Muscle of arm (tissue), 1 donor: ENCODE measurements at regions not wholly inside any gene's neighbourhood (a gene's known extent, or its start where the extent isn't known, plus 50 kb on each side); places are given as distances from the start of the nearest gene placed in this dataset.
"Not testable (repeated sequence)": the region's sequence is repeated elsewhere in the genome, so short reads cannot be mapped to it uniquely, and the experiment has no call there.

Experiments used
- DNase-seq: peaks from one replicate; pipeline ENCODE4 v3.0.0-alpha.2; 2013

DNA sequence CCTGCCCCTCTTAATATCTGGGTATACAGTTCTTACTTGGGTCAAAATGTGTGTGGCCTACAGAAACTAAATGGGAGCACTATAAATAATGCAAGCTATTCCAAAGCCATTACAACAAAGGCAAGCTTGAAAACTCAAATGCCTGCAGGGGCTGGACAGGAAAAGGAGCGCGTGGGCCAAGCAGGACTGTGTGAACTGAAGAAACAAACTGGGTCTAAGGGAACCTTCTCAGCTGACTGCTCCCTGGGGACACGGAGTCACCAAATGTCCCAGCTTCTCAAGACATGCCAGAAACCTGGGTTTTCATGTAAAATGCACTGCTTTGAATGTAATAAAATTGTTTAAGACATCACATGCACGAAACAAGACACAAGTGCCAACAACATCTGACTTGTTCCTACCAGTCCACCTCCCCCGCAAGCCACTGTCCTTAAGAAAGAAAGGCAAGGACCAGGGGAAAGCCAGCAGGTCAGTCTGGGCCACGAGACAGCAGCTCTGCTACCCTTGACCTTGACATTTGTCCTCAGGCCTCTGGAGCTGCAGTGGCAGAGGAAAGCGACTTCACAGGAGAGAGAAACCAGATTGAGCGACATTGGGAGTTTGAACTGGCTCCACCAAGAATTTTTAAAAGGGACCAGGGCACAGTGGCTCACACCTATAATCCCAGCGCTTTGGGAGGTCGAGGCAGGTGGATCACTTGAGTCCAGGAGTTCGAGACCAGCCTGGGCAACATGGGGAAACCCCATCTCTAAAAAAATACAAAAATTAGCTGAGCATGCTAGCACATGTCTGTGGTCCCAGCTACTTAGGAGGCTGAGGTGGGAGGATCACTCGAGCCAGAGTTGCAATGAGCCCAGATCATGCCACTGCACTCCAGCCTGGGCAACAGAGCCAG, 89.7 kb upstream of the SH3BP4 start:
- DNase-seq, result no peak

DNA sequence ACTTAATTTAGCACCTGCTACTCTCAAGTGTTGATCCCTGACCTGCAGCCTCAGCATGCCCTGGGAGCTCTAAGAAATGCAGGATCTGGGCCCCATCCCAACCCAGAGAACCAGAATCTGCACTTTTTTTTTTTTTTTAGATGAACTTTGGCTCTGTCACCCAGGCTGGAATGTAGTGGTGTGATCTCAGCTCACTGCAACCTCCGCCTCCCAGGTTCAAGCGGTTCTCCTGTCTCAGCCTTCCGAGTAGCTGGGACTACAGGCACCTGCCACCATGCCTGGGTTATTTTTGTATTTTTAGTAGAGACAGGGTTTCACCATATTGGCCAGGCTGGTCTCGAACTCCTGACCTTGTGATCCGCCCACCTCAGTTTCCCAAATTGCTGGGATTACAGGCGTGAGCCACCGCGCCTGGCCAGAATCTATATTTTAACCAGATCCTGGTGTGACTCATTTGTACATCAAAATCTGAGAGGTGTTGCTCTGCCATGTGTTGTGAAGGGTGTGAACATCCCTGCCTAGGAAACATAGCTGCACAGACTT, 92.4 kb upstream of the SH3BP4 start:
- DNase-seq, result not testable (repeated sequence)

DNA sequence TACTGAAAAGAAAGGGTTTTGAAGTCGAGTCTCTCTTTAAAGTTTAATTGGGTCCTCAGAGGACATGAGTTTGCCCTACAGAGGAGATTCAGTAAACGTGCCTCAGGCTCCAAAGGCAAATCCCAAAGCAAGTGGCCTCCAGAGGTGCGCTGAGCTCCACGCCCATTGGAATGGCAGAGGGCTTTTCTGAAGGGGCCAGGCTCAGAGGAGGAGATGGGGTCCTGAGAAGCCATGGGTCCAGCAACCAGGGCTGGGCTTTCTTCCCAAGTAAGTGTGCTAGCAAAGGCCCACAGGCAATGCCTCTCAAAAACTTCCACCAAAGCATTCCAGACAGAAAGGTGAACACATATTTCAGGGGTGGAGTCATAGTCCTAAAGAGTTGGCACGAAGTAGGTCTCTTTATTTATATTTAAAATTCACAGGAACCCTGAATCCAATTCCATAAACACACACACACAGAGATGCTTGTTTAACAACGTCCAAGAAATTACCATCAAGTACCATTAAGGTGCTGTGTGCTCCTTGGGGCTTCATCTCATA, 93.0 kb upstream of the SH3BP4 start:
- no peak for DNase-seq

DNA sequence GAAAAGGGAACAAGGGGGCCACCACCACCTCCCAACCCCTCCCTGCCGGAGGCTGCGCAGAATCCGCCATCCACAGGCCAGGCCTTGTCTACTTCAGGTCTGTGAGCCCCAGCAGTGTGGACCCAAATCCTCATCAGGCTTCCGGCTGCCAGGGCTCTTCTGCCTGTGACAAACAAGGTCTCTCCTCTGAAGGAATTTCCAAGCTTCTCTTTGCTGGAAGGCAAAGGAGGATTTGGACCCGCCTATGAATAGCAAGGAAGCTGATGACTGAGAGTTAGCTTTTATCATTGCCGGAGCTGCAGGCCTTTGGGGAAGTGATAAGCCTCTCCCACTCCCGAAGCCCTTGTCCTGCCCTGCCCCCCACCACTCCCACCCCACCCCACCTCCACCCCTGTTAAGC, 93.7 kb upstream of the SH3BP4 start:
- no peak for DNase-seq

DNA sequence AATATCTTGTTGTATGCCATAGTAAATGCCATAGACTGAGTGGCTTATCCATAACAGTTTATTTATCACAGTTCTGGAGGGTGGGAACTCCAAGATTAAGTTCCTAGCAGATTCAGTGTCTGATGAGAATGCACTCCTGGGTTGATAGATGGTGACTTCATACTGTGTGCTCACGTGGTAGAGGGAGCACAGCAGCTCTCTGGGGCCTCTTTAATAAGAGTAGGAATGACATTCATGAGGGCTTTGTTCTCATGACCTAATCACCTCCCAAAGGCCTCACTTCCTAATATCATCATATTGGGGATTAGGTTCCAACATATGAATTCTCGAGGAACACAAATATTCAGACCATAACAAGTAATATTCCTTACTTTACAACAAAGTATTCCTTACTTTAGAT, 98.1 kb upstream of the SH3BP4 start:
- DNase-seq, result no peak

DNA sequence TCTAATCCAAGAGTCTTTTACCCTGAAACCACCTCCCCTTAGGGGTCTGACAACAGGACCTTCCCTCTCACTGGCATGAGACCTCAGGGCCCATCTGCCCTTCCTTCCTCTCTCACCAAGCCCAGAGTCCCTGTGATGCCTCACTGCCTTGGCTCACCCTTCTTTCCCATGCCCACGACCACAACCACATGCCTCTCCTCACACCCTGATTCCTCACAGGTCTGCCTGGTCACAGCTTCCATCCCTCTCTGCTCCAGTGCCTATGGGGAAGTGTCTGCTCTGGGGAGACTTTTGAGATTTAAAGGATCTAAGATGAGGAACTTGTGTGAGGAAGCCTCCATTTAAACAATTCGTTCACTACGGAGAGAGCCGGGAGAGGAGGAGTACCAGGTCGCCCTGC, 98.9 kb upstream of the SH3BP4 start:
- DNase-seq, result no peak

DNA sequence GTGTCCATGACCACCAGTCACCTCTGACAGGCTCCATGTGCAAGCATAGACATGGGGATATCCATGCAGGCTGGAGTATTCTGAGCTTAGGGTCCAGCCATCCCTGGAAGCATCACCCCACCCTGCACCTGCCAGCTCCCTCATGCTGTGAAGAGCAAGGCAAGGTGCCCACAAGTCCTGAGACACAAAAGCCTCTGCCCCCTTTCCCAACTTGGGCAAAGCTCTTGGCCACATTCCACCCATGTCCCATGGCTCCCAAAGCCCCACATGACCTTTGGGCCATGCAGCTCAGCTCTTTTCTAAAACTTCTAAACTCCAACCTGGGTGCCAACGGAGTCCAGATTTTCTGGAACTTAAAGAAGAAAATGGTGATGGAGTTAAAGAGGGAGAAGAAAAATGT, 99.8 kb upstream of the SH3BP4 start:
- no peak for DNase-seq

DNA sequence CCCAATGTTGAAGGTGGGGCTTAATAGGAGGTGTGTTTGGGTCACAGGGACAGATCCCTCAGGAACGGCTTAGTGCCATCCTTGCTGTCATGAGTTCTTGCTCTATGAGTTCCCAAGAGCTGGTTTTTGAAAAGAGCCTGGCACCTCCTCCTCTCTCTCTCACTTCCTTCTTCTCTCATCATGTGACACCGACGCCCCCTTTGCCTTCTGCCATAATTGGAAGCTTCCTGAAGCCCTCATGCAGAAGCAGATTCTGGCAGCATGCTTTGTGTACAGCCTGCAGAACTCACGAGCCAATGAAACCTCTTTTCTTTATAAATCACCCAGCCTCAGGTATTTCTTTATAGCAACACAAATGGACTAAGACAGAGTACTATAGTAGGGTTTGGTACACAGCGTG, 100.4 kb upstream of the SH3BP4 start:
- no peak for DNase-seq

DNA sequence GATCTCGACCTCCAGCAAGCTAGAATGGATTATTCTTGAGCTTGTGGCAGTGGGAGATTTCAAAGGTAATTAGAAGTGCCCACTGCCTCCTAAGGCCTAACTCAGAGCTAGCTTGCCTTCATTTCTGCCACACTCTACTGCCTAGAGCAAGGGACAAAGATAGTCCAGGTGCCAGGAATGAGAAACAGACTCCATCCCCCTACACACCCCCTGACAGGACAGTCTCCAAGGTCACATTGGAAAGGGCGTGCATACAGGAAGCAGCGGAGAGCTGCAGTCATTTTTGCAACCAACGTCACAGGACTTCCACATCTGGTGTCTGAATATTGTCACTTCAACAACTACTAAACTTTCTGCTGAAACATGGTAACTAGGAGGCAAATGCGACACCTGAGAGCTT, 101.0 kb upstream of the SH3BP4 start:
- no peak for DNase-seq

DNA sequence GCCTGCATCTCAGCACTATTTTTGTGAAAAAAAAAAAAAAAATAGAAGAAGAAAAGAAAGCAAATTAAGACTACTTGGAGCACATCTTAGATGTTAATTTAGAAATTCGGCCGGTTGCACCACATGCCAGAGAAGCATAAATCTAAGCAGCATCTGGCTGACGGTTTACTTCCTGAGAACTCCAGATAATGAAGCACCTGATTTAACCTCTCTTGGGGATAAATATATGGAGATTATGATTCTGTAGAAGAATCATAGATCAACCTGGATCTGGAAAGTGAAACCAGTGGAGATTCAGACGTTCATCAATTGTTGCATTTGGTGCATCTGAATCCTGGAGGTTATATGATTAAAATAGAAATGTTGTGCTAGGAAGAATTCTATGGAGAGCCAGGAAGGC, 102.1 kb upstream of the SH3BP4 start:
- DNase-seq, result no peak

DNA sequence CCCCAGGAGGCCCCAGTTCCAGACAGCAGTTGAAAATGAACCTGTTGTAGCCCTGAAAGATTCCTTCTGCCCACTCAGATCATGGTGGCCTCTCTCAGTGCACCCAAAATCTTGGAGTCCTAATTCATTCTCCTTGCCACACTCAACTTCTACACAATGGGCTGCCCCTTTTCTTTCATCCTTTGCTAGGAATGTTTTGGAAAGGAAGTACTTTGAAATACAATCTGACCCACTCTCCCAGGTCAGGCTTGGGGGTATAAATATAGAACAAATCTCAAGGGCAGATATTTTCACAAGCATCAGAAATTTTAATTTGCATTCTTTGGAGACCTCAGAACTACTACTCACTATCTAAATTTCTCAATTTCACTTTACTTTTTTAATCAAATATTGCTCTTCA, 103.2 kb upstream of the SH3BP4 start:
- no peak for DNase-seq

DNA sequence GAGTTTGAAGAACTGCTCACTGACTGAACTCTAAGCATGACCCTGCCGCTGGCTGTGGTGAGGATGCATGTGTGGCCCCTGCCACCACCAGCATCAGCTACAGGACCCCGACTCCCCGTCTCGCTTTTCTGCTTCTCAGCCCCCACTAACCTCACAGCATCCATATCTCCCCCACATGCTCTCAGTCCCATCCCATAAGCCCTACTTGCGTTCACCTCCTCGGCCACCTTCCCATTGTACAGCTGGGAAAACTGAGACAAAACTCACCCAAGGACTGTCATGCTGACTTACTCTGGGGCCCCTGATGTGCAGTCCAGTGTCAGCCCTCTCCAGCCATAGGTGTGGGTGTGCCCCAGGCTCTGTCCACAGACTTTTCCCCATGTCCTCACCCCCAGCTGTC, 104.2 kb upstream of the SH3BP4 start:
- DNase-seq, result no peak

DNA sequence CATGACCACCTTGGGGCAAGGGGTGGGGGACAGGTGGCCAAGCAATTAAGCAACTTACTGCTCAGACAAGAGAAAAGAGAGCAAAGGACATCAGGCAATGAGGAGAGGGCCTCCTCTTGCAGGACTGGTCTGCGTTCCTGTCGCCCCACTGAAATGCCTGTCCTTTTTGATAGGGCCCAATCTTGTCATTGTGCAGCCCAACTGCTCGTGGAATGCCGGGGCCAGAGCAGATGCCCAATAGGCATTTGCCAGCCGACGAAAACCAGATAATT, 104.5 kb upstream of the SH3BP4 start:
- DNase-seq, result no peak

DNA sequence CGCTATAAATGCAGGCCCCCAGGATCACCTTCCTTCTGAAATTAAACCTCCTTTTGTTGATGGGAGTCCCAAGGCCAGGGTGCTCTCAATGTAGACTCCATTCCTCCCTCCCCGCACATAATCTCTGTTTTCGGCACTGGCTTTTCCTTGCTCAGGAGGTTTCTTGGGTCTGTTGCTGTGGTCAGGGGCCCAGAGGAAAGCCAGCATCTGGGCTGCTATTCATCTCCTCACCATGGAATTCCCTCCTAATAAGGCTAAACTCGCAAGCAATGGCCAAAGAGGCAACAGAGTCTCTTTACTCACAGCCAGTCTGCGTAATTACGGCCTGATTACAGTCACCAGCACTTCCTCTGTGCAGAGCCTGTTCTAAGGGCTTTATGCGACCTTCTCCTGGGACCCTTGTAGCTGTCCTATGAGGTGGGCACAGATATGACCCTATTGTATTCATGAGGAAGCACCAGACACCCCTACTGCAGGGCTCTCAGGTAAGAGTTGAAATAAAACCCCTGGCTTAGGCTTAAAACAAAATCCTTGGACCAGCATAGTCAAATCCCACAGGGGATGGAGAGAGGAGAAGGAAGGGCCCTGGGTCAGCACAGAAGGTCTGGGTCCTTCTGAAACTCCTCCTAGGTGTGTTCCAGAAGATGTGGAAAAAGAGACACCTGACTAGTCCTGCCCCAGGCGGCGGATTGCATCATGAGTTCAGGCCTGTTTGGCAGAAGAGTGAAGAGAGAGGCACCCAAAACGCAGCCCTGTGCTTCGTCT, 105.0 kb upstream of the SH3BP4 start:
- no peak for DNase-seq

DNA sequence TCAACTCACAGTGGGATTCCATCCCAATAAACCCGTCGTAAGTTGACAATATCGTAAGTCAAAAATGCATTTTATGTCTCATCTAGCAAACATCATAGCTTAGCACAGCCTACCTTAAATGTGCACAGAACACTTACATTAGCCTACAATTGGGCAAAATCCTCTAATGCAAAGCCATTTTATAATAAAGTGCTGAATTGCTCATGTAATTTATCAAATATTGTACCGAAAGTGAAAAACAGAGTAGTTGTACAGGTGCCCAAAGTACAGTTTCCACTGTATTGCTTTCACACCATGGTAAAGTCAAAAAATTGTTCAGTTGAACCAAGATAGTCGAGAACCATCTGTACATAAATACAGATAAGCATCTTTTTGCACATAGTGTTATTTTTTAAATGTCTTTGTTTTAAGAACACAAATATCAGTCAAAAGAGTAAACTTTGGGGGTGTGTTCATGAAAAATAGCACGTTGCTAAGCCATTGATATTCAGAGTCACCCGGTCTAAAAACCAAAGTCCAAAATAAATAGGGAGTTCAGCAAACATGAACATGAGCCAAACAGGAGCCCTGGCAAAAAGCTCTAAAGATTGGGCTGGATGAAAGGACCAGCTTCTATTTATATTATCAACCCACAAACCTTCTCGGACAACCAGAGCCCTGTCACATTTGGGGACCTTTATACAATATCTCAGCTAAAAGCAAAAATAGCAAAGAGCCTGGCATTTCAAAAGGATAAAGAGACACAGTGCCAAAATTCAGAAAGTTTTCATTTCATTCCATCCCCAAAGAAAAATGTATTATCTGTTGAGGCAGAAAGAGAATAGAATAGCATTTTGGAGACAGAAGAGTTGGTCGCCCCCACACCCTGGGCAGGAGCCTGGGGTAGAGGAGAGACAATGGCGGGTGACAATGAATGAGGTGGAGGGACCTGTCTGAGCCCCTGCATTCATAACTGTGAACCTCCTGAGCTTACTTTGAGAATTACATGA, 105.9 kb upstream of the SH3BP4 start:
- DNase-seq, result no peak

DNA sequence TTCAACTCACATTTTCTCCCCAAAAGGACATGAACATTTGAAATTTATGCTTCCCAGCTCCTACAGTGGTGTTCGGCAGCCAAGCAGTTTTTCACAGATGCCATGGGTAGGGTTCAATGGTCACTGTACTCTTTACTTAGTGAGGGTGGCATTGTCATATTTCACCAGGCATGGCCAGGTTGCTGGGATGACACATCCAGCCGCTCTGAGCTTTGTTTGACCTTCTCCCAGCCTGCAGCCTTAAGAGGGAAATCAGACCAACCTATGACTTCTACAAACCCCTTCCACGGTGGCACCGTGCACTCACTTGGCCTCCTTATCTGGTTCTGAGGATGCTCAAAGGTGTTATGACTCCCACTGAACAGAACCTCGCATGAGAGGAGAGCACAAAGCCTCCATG, 108.4 kb upstream of the SH3BP4 start:
- DNase-seq, result no peak

DNA sequence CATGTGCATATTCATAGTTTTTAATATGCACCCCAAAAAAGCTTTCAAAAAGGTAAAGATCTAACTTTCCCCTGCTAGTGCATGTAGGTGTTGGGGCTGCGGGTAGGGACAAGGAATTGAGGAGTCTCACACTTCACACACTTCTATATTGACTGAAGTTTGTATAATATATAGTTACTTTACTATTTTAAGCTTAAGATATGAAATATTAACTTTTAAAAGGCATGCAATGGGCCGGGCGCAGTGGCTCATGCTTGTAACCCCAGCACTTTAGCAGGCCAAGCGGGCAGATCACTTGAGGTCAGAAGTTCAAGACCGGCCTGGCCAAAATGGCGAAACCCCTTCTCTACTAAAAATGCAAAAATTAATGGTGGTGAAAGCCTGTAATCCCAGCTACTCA, 109.1 kb upstream of the SH3BP4 start:
- DNase-seq, result no peak

DNA sequence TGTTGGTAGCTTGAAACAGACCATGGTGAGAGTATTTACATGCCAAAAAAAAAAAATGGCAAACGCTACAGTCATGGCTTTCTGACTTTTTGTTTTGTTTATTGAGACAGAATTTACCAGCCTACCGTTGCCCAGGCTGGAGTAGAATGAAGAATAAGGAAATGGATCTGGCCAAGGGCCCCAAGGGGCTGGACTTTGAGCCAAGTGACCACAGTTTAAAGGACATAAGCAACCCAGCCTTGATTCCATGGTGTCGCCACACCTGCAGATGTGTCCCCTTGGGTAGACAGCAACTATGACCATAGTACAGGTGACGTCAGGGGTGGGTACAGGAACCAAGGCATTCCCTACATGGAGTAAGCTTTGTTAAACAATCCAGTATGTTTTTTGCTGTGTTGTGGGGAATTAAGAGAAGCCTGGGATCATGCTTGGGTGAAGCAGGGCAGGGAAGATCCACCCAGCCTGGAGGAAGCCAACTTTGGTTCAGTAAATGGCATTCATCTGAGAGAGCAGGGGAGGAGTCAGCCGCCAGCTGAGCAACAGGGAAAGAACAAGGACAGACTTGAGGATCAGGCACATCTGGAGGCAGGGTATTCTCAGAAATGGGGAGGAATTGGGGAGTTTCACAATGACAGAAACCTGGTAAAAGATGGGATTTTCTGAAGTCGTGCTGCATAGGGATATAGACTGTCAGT, 110.3 kb upstream of the SH3BP4 start:
- no peak for DNase-seq

DNA sequence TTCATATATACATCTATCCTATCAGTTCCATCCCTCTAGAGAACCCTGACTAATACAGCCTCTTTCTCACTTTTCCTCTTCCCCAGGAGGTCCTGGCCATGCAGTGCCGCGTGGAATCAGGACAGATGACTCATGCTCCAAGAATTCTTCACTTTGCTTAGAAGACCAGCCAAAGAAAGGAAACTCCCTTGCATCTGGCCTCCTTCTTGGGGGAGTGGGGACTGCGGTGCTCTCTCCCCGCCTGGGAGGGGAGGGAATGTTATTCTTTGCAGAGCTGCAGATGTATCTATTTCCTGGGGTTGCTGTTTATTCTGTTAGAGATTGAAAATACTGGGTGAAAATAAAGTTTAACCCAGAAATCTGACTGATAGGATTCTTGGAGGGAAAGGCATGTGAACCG, 111.5 kb upstream of the SH3BP4 start:
- peak; percentile 51 for DNase-seq

DNA sequence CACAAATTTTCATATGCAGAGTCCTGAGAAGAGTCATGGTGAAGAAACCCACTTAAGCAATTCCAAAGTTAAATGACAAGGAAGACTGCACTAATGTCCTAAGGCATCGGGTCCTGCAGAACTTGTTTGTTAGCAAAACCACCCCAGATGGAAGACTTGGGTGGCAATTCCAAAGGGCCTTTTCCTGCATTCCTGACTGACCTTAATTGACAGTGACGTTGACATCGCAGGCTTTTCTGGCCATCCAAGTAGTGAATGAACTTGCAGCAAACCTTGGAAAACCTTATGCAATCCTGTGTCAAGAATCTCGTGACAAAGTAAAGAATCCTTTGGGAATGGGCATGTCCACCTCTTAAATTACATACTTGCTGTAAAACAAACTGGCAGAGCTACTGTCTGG, 112.5 kb upstream of the SH3BP4 start:
- DNase-seq, result no peak

DNA sequence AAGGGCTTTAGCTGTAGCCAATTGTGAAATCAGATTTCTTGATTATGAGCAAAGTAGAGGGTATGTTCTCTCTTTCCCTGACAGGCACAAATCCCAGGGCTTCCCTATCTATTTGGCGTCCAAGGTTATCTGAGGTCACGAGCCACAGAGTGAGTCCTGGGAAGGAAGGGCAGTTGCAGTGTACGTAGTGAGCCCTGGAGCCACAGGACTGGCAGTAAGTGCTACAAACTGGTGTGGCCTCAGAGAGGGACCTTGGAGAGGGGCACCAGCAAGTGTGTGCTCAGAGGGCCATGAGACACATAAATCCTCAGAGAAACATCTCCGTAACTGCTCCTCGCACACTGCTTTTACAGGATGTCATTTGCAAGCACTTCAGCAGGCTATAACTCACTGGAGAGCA, 115.5 kb upstream of the SH3BP4 start:
- DNase-seq, result no peak
